ENCODE measurements at regions not wholly inside any gene's neighbourhood (a gene's known extent, or its start where the extent isn't known, plus 50 kb on each side); places are given as distances from the start of the nearest gene placed in this dataset.

GRCh38 chr11:37571246-37571645 lies 973.2 kb upstream of the RAG2 start:
- CTCF ChIA-PET (ENCODE audit: partially characterized antibody), result no interaction called here
- no peak overlapping the region for H3K4me3 ChIP-seq (ENCODE audit: low read length in 2 of 2)
- Mint-ChIP-seq H3K36me3 (no peaks in the 10 kb centered on the region), H3K4me1 (no peaks in the 10 kb centered on the region), H3K9me3 (peaks cover 4 to 18% (median 9%) of the 10 kb centered on the region in 8 donors), H3K27ac (no peak overlapping the region), H3K4me3 (no peak overlapping the region), H3K27me3 (no peaks in the 10 kb centered on the region)
- H3K4me1 ChIP-seq (ENCODE audit: insufficient read depth, low read length), result no peaks in the 10 kb centered on the region
- POLR2A ChIA-PET (ENCODE audit: partially characterized antibody), result no interaction called here
- intact Hi-C loops (cut with micrococcal nuclease), result no loop called here
- DNase-seq, result no peak
- no peak overlapping the region for H3K27ac ChIP-seq (ENCODE audit: low read depth, low read length)
- H3K27me3 ChIP-seq (ENCODE audit: insufficient read depth, low read length), result no peaks in the 10 kb centered on the region
- H3K9me3 ChIP-seq (ENCODE audit: control insufficient read depth in 1 of 2, low read length in 2 of 2), result no peaks in the 10 kb centered on the region
- H3K36me3 ChIP-seq (ENCODE audit: insufficient read depth, low read length), result no peaks in the 10 kb centered on the region

GRCh38 chr11:37560991-37561390 lies 963.0 kb upstream of the RAG2 start:
- H3K36me3 ChIP-seq (ENCODE audit: insufficient read depth, low read length), result no peaks in the 10 kb centered on the region
- Mint-ChIP-seq H3K27me3 (no peaks in the 10 kb centered on the region), H3K36me3 (no peaks in the 10 kb centered on the region), H3K4me1 (no peaks in the 10 kb centered on the region), H3K9me3 (peaks cover 0 to 10% (median 4%) of the 10 kb centered on the region in 8 donors), H3K27ac (no peak overlapping the region), H3K4me3 (no peak overlapping the region)
- DNase-seq, result no peak
- ChIA-PET POLR2A (ENCODE audit: partially characterized antibody) (no interaction called here), CTCF (ENCODE audit: partially characterized antibody) (no interaction called here)
- no peak overlapping the region for H3K27ac ChIP-seq (ENCODE audit: low read depth, low read length)
- H3K27me3 ChIP-seq (ENCODE audit: insufficient read depth, low read length), result no peaks in the 10 kb centered on the region
- H3K9me3 ChIP-seq (ENCODE audit: control insufficient read depth in 1 of 2, low read length in 2 of 2), result no peaks in the 10 kb centered on the region
- intact Hi-C loops (cut with micrococcal nuclease), result no loop called here
- H3K4me1 ChIP-seq (ENCODE audit: insufficient read depth, low read length), result no peaks in the 10 kb centered on the region
- no peak overlapping the region for H3K4me3 ChIP-seq (ENCODE audit: low read length in 2 of 2)

GRCh38 chr11:37560346-37560745 lies 962.3 kb upstream of the RAG2 start:
- Histone ChIP-seq H3K4me3 (ENCODE audit: low read length in 2 of 2) (no peak overlapping the region), H3K27ac (ENCODE audit: low read depth, low read length) (no peak overlapping the region), H3K27me3 (ENCODE audit: insufficient read depth, low read length) (no peaks in the 10 kb centered on the region), H3K36me3 (ENCODE audit: insufficient read depth, low read length) (no peaks in the 10 kb centered on the region), H3K9me3 (ENCODE audit: control insufficient read depth in 1 of 2, low read length in 2 of 2) (no peaks in the 10 kb centered on the region), H3K4me1 (ENCODE audit: insufficient read depth, low read length) (no peaks in the 10 kb centered on the region)
- Mint-ChIP-seq H3K4me1 (no peaks in the 10 kb centered on the region), H3K27me3 (no peaks in the 10 kb centered on the region), H3K9me3 (peaks cover 0 to 10% (median 4%) of the 10 kb centered on the region in 8 donors), H3K4me3 (no peak overlapping the region), H3K27ac (no peak overlapping the region), H3K36me3 (no peaks in the 10 kb centered on the region)
- ChIA-PET POLR2A (ENCODE audit: partially characterized antibody) (no interaction called here), CTCF (ENCODE audit: partially characterized antibody) (no interaction called here)
- intact Hi-C loops (cut with micrococcal nuclease), result no loop called here
- DNase-seq, result no peak

- H3K27ac Mint-ChIP-seq, result no peak overlapping the region
- DNase-seq, result no peak
- Histone ChIP-seq H3K36me3 (ENCODE audit: insufficient read depth, low read length) (no peaks in the 10 kb centered on the region), H3K9me3 (ENCODE audit: control insufficient read depth in 1 of 2, low read length in 2 of 2) (no peaks in the 10 kb centered on the region), H3K4me1 (ENCODE audit: insufficient read depth, low read length) (no peaks in the 10 kb centered on the region), H3K27ac (ENCODE audit: low read depth, low read length) (no peak overlapping the region), H3K27me3 (ENCODE audit: insufficient read depth, low read length) (no peaks in the 10 kb centered on the region), H3K4me3 (ENCODE audit: low read length in 2 of 2) (no peak overlapping the region)
- intact Hi-C loops (cut with micrococcal nuclease), result no loop called here
- no peak overlapping the region for H3K4me3 Mint-ChIP-seq
- CTCF ChIA-PET (ENCODE audit: partially characterized antibody), result no interaction called here
- POLR2A ChIA-PET (ENCODE audit: partially characterized antibody), result no interaction called here
- H3K9me3 Mint-ChIP-seq, result peaks cover 0 to 7% (median 3%) of the 10 kb centered on the region in 8 donors
- H3K4me1 Mint-ChIP-seq, result no peaks in the 10 kb centered on the region
- no peaks in the 10 kb centered on the region for H3K27me3 Mint-ChIP-seq
- H3K36me3 Mint-ChIP-seq, result no peaks in the 10 kb centered on the region
Measured at GRCh38 chr11:37558619-37559210, 960.7 kb upstream of the RAG2 start.

GRCh38 chr11:37557990-37558389 lies 960.0 kb upstream of the RAG2 start:
- Mint-ChIP-seq H3K36me3 (no peaks in the 10 kb centered on the region), H3K9me3 (peaks cover 0 to 8% (median 3%) of the 10 kb centered on the region in 8 donors), H3K27ac (no peak overlapping the region), H3K4me3 (no peak overlapping the region), H3K4me1 (no peaks in the 10 kb centered on the region), H3K27me3 (no peaks in the 10 kb centered on the region)
- Histone ChIP-seq H3K27ac (ENCODE audit: low read depth, low read length) (no peak overlapping the region), H3K36me3 (ENCODE audit: insufficient read depth, low read length) (no peaks in the 10 kb centered on the region), H3K4me3 (ENCODE audit: low read length in 2 of 2) (no peak overlapping the region), H3K27me3 (ENCODE audit: insufficient read depth, low read length) (no peaks in the 10 kb centered on the region), H3K9me3 (ENCODE audit: control insufficient read depth in 1 of 2, low read length in 2 of 2) (no peaks in the 10 kb centered on the region), H3K4me1 (ENCODE audit: insufficient read depth, low read length) (no peaks in the 10 kb centered on the region)
- intact Hi-C loops (cut with micrococcal nuclease), result no loop called here
- ChIA-PET CTCF (ENCODE audit: partially characterized antibody) (interaction anchor here (0.7 kb wide), 1 partner anchor 28 kb away, joined by 3 read pairs; no protein-coding TSS in a partner anchor), POLR2A (ENCODE audit: partially characterized antibody) (no interaction called here)
- no peak for DNase-seq

GRCh38 chr11:37552284-37552683 lies 954.2 kb upstream of the RAG2 start:
- Histone ChIP-seq H3K4me1 (ENCODE audit: insufficient read depth, low read length) (no peaks in the 10 kb centered on the region), H3K27me3 (ENCODE audit: insufficient read depth, low read length) (no peaks in the 10 kb centered on the region), H3K9me3 (ENCODE audit: control insufficient read depth in 1 of 2, low read length in 2 of 2) (no peaks in the 10 kb centered on the region), H3K4me3 (ENCODE audit: low read length in 2 of 2) (no peak overlapping the region), H3K36me3 (ENCODE audit: insufficient read depth, low read length) (no peaks in the 10 kb centered on the region), H3K27ac (ENCODE audit: low read depth, low read length) (no peak overlapping the region)
- Mint-ChIP-seq H3K27me3 (no peaks in the 10 kb centered on the region), H3K4me3 (no peak overlapping the region), H3K27ac (no peak overlapping the region), H3K9me3 (peaks cover 0 to 19% (median 7%) of the 10 kb centered on the region in 8 donors), H3K36me3 (no peaks in the 10 kb centered on the region), H3K4me1 (no peaks in the 10 kb centered on the region)
- ChIA-PET CTCF (ENCODE audit: partially characterized antibody) (no interaction called here), POLR2A (ENCODE audit: partially characterized antibody) (no interaction called here)
- DNase-seq, result no peak
- intact Hi-C loops (cut with micrococcal nuclease), result no loop called here

GRCh38 chr11:37544491-37544890 lies 946.5 kb upstream of the RAG2 start:
- H3K27ac Mint-ChIP-seq, result no peak overlapping the region
- Histone ChIP-seq H3K27ac (ENCODE audit: low read depth, low read length) (no peak overlapping the region), H3K36me3 (ENCODE audit: insufficient read depth, low read length) (no peaks in the 10 kb centered on the region), H3K4me1 (ENCODE audit: insufficient read depth, low read length) (no peaks in the 10 kb centered on the region), H3K4me3 (ENCODE audit: low read length in 2 of 2) (no peak overlapping the region), H3K27me3 (ENCODE audit: insufficient read depth, low read length) (no peaks in the 10 kb centered on the region), H3K9me3 (ENCODE audit: control insufficient read depth in 1 of 2, low read length in 2 of 2) (no peaks in the 10 kb centered on the region)
- no peak for DNase-seq
- intact Hi-C loops (cut with micrococcal nuclease), result no loop called here
- no peaks in the 10 kb centered on the region for H3K36me3 Mint-ChIP-seq
- no peaks in the 10 kb centered on the region for H3K27me3 Mint-ChIP-seq
- ChIA-PET POLR2A (ENCODE audit: partially characterized antibody) (no interaction called here), CTCF (ENCODE audit: partially characterized antibody) (no interaction called here)
- peaks cover 5 to 31% (median 18%) of the 10 kb centered on the region in 8 donors for H3K9me3 Mint-ChIP-seq
- no peaks in the 10 kb centered on the region for H3K4me1 Mint-ChIP-seq
- no peak overlapping the region for H3K4me3 Mint-ChIP-seq

GRCh38 chr11:37533830-37534229 lies 935.8 kb upstream of the RAG2 start:
- Mint-ChIP-seq H3K36me3 (no peaks in the 10 kb centered on the region), H3K27ac (no peak overlapping the region), H3K4me1 (no peaks in the 10 kb centered on the region), H3K4me3 (no peak overlapping the region), H3K27me3 (no peaks in the 10 kb centered on the region), H3K9me3 (peaks cover 0 to 25% (median 13%) of the 10 kb centered on the region in 8 donors)
- ChIA-PET POLR2A (ENCODE audit: partially characterized antibody) (no interaction called here), CTCF (ENCODE audit: partially characterized antibody) (no interaction called here)
- DNase-seq, result no peak
- intact Hi-C loops (cut with micrococcal nuclease), result no loop called here
- no peaks in the 10 kb centered on the region for H3K4me1 ChIP-seq (ENCODE audit: insufficient read depth, low read length)
- H3K36me3 ChIP-seq (ENCODE audit: insufficient read depth, low read length), result no peaks in the 10 kb centered on the region
- peaks cover 0 to 4% of the 10 kb centered on the region in 2 donors for H3K9me3 ChIP-seq (ENCODE audit: control insufficient read depth in 1 of 2, low read length in 2 of 2)
- H3K27me3 ChIP-seq (ENCODE audit: insufficient read depth, low read length), result no peaks in the 10 kb centered on the region
- no peak overlapping the region for H3K27ac ChIP-seq (ENCODE audit: low read depth, low read length)
- H3K4me3 ChIP-seq (ENCODE audit: low read length in 2 of 2), result no peak overlapping the region

All from CD4-positive, alpha-beta memory T cell (primary cell).